Panc1 (cell line): ENCODE measurements at regions not wholly inside any gene's neighbourhood (a gene's known extent, or its start where the extent isn't known, plus 50 kb on each side); places are given as distances from the start of the nearest gene placed in this dataset.

Experiments used
- ATAC-seq: fragments of 200-7000 bp; cut with Tn5 transposase; 2 replicates; pipeline ENCODE4 v1.9.1; 2020; ENCODE audit warnings: mild to moderate bottlenecking, moderate library complexity
- BruUV-seq: library from RNA; stranded (reverse); fragments of 400-500 nt; replicated peaks from 2 replicates; lab custom pipeline; 2021; lab: Mats Ljungman, UMichigan
- CTCF ChIA-PET: fragments of 300-600 bp; sonication (Branson Sonifier 250); formaldehyde crosslinking; loops from one replicate; lab custom pipeline; 2022; ENCODE audit warnings: antibody characterized with exemption; lab: Charles Lee
- POLR2A ChIA-PET: fragments of 300-600 bp; sonication (Branson Sonifier 250); formaldehyde crosslinking; loops from one replicate; lab custom pipeline; 2022; ENCODE audit warnings: antibody characterized with exemption; lab: Charles Lee
- DNase-seq: peaks from one replicate; pipeline ENCODE4 v3.0.0-alpha.2; 2010; ENCODE audit warnings: low read depth, low spot score
- H3K27ac ChIP-seq: 2 replicates; pipeline ENCODE4 v1.5.1; 2011; ENCODE audit warnings: mild to moderate bottlenecking, low read length, inconsistent platforms
- H3K27me3 ChIP-seq: fragments of 200-500 bp; sonication (Bioruptor generic); 2 replicates; pipeline ENCODE4 v1.6.0; 2014; ENCODE audit warnings: low read length, inconsistent platforms; ENCODE audit not compliant: control insufficient read depth, insufficient read depth
- H3K36me3 ChIP-seq: fragments of 200-500 bp; sonication (Bioruptor generic); 2 replicates; pipeline ENCODE4 v1.5.1; 2014; ENCODE audit warnings: inconsistent platforms, mild to moderate bottlenecking, low read length, moderate library complexity; ENCODE audit not compliant: control insufficient read depth, insufficient read depth
- H3K4me1 ChIP-seq: 2 replicates; pipeline ENCODE4 v1.5.1; 2011; ENCODE audit warnings: inconsistent platforms, mild to moderate bottlenecking, low read length, moderate library complexity; ENCODE audit not compliant: control insufficient read depth, insufficient read depth
- H3K4me3 ChIP-seq, 2 experiments: 2 replicates each; pipeline ENCODE4 v1.5.1; 2011 to 2012; ENCODE audit warnings: low read depth in 2 of 2, low read length in 2 of 2, mild to moderate bottlenecking in 2 of 2, inconsistent platforms in 1 of 2, moderate library complexity in 1 of 2
- H3K9me3 ChIP-seq: fragments of 200-500 bp; sonication (Bioruptor generic); 2 replicates; pipeline ENCODE4 v1.5.1; 2014; ENCODE audit warnings: low read depth, mild to moderate bottlenecking, inconsistent platforms, low read length, moderate library complexity; ENCODE audit not compliant: control insufficient read depth, insufficient read depth
- CTCF ChIP-seq: fragments of 450-650 bp; IDR thresholded peaks from 2 replicates; pipeline ENCODE4 v1.5.1; 2017; ENCODE audit warnings: mild to moderate bottlenecking
- POLR2AphosphoS5 ChIP-seq: IDR thresholded peaks from 2 replicates; pipeline ENCODE4 v1.6.1; 2012; ENCODE audit warnings: mild to moderate bottlenecking, low read depth, low read length, moderate library complexity
- REST ChIP-seq, 2 experiments: IDR thresholded peaks; 2 replicates each; pipeline ENCODE4 v1.6.1; 2011 to 2012; ENCODE audit warnings: low read depth in 2 of 2, control low read depth in 1 of 2, low read length in 1 of 2, mild to moderate bottlenecking in 1 of 2, moderate library complexity in 1 of 2; ENCODE audit not compliant: insufficient read depth in 1 of 2
- SIN3A ChIP-seq: IDR thresholded peaks from 2 replicates; pipeline ENCODE4 v1.6.1; 2012; ENCODE audit warnings: low read depth, mild to moderate bottlenecking, low read length, moderate library complexity, borderline replicate concordance; ENCODE audit not compliant: insufficient read depth
- TCF7L2 ChIP-seq: IDR thresholded peaks from 2 replicates; pipeline ENCODE4 v1.6.1; 2011; ENCODE audit warnings: mild to moderate bottlenecking, low read depth, low read length, inconsistent platforms
- in situ Hi-C: cut with HindIII; loops from 2 replicates; pipeline ENCODE4 v1.10.0; 2016; ENCODE audit warnings: low sequenced_read_pairs, low pct_unique_long_range_greater_than_20kb
- intact Hi-C: fragments of 100-400 bp; cut with micrococcal nuclease; formaldehyde crosslinking; loops from one replicate; pipeline ENCODE4 v1.10.0; 2022; ENCODE audit not compliant: unreplicated experiment

- CTCF ChIA-PET = no interaction called here
Measured at GRCh38 chr3:106691476-106691875, 685.8 kb upstream of the CCDC54 start.

GRCh38 chr3:106692624-106693023, 684.6 kb upstream of the CCDC54 start:
- Histone ChIP-seq H3K36me3 (no peaks in the 10 kb centered on the region), H3K9me3 (no peaks in the 10 kb centered on the region), H3K4me1 (no peaks in the 10 kb centered on the region), H3K4me3 (no peak overlapping the region), H3K27ac (no peak overlapping the region), H3K27me3 (no peaks in the 10 kb centered on the region)
- TF ChIP-seq POLR2AphosphoS5 = no peak
- TF ChIP-seq TCF7L2 = no peak
- TF ChIP-seq REST (IDR thresholded peaks at IDR 0.05; ENCODE audit: insufficient read depth in 1 of 2, low read depth in 2 of 2, low read length in 1 of 2) = no peak
- no peak for TF ChIP-seq SIN3A
- TF ChIP-seq CTCF = no peak
- POLR2A ChIA-PET = interaction anchor here (0.7 kb wide), 1 partner anchor 304 kb away, joined by 3 read pairs; no protein-coding TSS in a partner anchor
- CTCF ChIA-PET = no interaction called here
- intact Hi-C loops (no loop called here), in situ Hi-C loops (no loop called here)
- ATAC-seq (no peak), DNase-seq (no peak)
- no TSS peak for BruUV-seq

More at GRCh38 chr3:106691476-106691875, 685.8 kb upstream of the CCDC54 start:
- intact Hi-C loops (no loop called here), in situ Hi-C loops (no loop called here)
- Histone ChIP-seq H3K36me3 (no peaks in the 10 kb centered on the region), H3K4me3 (no peak overlapping the region), H3K27me3 (no peaks in the 10 kb centered on the region), H3K4me1 (no peaks in the 10 kb centered on the region), H3K27ac (no peak overlapping the region), H3K9me3 (no peaks in the 10 kb centered on the region)
- no peak for TF ChIP-seq REST (IDR thresholded peaks at IDR 0.05; ENCODE audit: insufficient read depth in 1 of 2, low read depth in 2 of 2, low read length in 1 of 2)
- no TSS peak for BruUV-seq
- no peak for DNase-seq
- POLR2A ChIA-PET = no interaction called here
- no peak for ATAC-seq
